Muscle layer of duodenum (tissue), 2 donors: ENCODE measurements at regions not wholly inside any gene's neighbourhood (a gene's known extent, or its start where the extent isn't known, plus 50 kb on each side); places are given as distances from the start of the nearest gene placed in this dataset.
A peak's percentile ranks its signal among the peaks of the same experiment; 100 is the strongest.
"Not testable (repeated sequence)": the region's sequence is repeated elsewhere in the genome, so short reads cannot be mapped to it uniquely, and the experiment has no call there.

Source experiments
- H3K27ac ChIP-seq: one replicate; pipeline ENCODE4 v1.7.0; 2013; ENCODE audit warnings: mild to moderate bottlenecking, low read length
- H3K27me3 ChIP-seq: one replicate; pipeline ENCODE4 v1.7.0; 2013; ENCODE audit warnings: low read depth, mild to moderate bottlenecking, control low read depth, low read length
- H3K36me3 ChIP-seq, 2 donors: one replicate each; pipeline ENCODE4 v1.7.0; 2013; ENCODE audit warnings: low read length in 2 of 2, control low read depth in 1 of 2, mild to moderate bottlenecking in 1 of 2; ENCODE audit not compliant: insufficient read depth in 2 of 2, control insufficient read depth in 1 of 2
- H3K4me1 ChIP-seq, 2 donors: one replicate each; pipeline ENCODE4 v1.7.0; 2013; ENCODE audit warnings: low read length in 2 of 2, mild to moderate bottlenecking in 2 of 2, control low read depth in 1 of 2, moderate library complexity in 1 of 2; ENCODE audit not compliant: insufficient read depth in 2 of 2, control insufficient read depth in 1 of 2
- H3K4me3 ChIP-seq, 2 donors: one replicate each; pipeline ENCODE4 v1.7.0; 2013; ENCODE audit warnings: low read length in 2 of 2, low read depth in 1 of 2, mild to moderate bottlenecking in 1 of 2
- H3K9me3 ChIP-seq, 2 donors: one replicate each; pipeline ENCODE4 v1.7.0; 2013; ENCODE audit warnings: low read length in 2 of 2, control low read depth in 1 of 2, mild to moderate bottlenecking in 1 of 2; ENCODE audit not compliant: control insufficient read depth in 1 of 2
- donor health status: healthy.

DNA sequence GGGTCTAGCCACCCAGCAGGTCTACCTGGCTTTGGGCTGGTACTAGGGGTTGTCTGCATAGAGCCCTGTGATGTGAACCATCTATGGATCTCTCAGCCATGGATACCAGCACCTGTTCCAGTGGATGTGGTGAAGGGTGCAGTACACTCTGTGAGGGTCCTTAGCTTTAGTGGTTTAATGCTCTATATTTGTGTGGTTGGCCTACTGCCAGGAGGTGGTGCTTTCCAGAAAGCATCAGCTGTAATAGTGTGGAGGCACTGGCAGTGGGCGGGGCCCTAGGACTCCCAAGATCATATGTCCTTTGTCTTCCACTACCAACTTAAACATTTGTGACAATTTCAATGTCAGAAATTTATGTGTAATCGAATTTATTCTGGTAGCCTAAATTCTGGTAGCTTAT lies 1065.1 kb downstream of the RPIA start:
- not testable (repeated sequence) for H3K9me3 ChIP-seq, H3K4me3 ChIP-seq, H3K27me3 ChIP-seq, H3K27ac ChIP-seq, H3K36me3 ChIP-seq, H3K4me1 ChIP-seq

DNA sequence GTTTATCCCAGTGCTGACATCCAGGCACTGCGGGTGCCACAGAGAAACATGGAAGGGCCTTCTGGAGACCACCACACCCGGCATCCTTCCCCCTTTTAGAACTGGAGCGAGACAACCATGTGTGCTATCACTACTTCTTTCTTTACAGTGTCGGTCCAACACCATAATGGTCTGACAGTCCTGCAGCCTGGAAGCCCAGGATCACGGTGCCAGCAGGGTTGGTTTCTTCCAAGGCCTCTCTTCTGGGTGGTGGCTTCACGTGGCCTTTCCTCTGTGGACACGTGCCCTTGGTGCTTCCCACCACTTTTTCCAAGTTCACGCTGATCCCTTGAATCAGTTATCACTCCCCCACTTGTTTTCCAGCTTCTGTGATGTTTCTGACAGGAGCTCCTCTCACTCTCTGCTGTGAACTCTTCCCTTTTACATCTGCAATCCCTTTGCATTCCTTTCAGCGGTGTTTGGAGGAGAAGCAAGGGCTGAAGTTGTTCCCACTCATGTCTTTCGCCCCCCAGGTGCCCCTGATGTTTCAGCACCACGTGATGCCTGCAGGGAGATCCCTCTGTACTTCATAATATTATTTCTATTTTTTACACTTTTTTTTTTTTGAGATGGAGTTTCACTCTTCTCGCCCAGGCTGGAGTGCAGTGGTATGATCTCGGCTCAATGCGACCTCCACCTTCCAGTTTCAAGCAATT lies 1067.0 kb downstream of the RPIA start:
- not testable (repeated sequence) for H3K27ac ChIP-seq, H3K36me3 ChIP-seq

DNA sequence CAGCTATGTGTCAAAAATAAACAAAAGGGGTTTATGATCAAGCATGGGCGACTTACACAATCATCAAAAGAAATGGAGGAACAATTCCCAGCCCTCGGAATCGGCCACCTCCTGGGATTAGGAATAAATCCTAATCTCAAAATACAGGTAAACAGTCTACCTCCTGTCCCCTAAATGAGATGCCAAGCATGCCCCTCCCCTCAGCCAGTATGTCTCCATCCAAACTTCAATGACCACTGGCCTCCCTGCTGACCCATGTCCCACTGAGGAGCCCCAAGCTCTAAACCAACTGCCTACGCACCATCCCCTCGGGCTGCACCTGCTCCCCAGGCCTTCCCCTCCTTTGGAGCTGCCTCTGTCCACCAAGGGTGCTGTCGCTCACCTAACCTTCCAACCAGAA lies 1069.3 kb downstream of the RPIA start:
- not testable (repeated sequence) for H3K27me3 ChIP-seq, H3K27ac ChIP-seq, H3K4me3 ChIP-seq, H3K36me3 ChIP-seq, H3K4me1 ChIP-seq
- H3K9me3 ChIP-seq = peaks cover 0 to 13% of the 10 kb centered on the region in 2 donors

More for the DNA sequence above, 1067.0 kb downstream of the RPIA start:
- not testable (repeated sequence) for H3K9me3 ChIP-seq, H3K4me1 ChIP-seq, H3K27me3 ChIP-seq, H3K4me3 ChIP-seq

DNA sequence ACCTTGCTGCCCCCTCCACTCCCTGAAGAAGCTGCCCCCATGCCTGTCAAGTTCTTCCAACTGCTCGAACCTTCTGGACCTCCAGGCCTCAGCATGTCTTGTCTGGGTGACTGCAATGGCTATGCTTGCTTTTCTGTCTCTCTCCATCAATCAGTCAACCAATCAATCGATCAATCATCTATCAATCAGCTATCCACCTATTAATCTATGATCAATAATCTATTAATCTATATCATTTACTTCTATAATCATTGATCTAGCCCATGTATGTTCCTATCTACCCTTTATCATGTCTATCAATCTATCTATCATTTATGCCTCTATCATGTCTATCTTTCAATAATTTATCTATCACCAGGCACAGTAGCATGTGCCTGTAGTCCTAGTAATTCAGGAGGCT lies 1069.7 kb downstream of the RPIA start:
- H3K9me3 ChIP-seq = peaks cover 0 to 13% of the 10 kb centered on the region in 2 donors
- H3K27ac ChIP-seq, H3K27me3 ChIP-seq, H3K36me3 ChIP-seq, H3K4me1 ChIP-seq, H3K4me3 ChIP-seq: not testable (repeated sequence)

DNA sequence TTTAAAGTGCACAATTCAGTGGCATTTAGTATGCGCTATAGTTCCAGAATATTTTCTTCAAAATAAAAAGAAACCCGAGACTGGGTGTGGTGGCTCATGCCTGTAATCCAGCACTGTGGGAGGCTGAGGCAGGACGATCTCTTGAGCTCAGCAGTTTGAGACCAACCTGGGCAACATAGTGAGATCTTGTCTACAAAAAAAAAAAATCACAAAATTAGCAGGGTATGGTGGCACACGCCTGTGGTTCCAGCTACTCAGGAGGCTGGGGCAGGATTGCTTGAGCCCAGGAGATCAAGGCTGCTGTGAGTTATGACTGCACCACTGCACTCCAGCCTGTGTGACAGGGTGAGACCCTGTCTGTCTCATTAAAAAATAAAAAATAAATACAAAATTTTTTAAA lies 1070.4 kb downstream of the RPIA start:
- H3K36me3 ChIP-seq, H3K4me1 ChIP-seq, H3K4me3 ChIP-seq, H3K9me3 ChIP-seq, H3K27me3 ChIP-seq, H3K27ac ChIP-seq: not testable (repeated sequence)

DNA sequence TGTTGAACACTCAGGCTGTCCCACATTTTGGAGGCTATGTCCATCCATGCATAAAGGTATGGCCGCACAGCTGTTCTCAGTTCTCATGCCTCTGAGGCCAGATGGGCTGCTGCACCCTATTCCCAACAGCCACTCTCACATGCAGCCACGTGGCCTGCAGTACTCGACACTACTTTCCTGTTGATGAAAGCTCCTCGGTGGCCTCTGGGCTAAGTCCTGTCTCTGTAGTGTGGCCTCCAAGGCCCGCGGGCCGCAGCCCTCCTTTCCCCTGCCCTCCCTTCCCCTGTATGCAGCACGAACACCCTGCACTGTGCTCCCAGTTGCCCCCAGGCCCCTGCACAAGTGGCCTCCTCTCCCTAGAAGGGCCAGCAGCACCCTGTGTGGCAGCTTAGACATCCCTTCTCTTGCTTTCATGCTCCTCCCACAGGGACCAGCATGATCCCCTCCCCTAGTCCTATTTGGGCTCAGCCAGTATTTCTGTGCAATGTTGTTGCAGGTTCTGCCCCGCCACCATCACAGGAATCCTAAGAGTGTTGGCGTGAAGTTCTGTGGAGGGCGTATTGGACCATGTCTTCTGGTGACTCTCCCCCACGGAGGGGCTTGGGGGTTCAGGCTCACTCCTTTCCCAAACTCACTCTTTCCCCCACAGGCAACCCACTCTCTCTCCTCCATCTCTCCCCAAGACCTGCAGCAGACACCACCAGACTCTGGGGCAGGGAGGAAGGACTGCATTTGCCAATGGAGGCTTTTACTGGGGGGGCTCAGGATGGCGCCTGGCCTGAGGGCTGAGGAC lies 1071.2 kb downstream of the RPIA start:
- not testable (repeated sequence) for H3K9me3 ChIP-seq, H3K36me3 ChIP-seq, H3K4me3 ChIP-seq, H3K4me1 ChIP-seq, H3K27ac ChIP-seq, H3K27me3 ChIP-seq

DNA sequence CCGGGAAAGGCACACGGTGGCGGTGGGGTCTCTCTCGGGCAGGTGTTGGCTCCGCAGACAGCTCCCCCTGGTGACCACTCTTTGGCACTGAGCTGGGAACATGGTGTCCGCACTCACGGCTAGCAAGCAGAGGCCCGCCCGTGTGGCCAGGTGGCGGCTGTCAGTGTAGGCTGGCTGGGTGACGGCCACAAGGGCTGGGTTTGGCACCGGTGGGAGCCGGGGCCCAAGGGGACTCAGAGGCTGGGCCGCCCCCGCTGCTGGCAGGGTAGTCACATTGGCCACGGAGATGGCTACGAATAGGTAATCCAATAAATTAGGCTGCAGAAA lies 1071.7 kb downstream of the RPIA start:
- Histone ChIP-seq H3K4me1 (peaks cover 0 to 8% of the 10 kb centered on the region in 2 donors), H3K9me3 (peaks cover 0 to 8% of the 10 kb centered on the region in 2 donors), H3K27me3 (peaks cover 10% of the 10 kb centered on the region), H3K4me3 (no peak overlapping the region), H3K27ac (no peak overlapping the region), H3K36me3 (no peaks in the 10 kb centered on the region)

DNA sequence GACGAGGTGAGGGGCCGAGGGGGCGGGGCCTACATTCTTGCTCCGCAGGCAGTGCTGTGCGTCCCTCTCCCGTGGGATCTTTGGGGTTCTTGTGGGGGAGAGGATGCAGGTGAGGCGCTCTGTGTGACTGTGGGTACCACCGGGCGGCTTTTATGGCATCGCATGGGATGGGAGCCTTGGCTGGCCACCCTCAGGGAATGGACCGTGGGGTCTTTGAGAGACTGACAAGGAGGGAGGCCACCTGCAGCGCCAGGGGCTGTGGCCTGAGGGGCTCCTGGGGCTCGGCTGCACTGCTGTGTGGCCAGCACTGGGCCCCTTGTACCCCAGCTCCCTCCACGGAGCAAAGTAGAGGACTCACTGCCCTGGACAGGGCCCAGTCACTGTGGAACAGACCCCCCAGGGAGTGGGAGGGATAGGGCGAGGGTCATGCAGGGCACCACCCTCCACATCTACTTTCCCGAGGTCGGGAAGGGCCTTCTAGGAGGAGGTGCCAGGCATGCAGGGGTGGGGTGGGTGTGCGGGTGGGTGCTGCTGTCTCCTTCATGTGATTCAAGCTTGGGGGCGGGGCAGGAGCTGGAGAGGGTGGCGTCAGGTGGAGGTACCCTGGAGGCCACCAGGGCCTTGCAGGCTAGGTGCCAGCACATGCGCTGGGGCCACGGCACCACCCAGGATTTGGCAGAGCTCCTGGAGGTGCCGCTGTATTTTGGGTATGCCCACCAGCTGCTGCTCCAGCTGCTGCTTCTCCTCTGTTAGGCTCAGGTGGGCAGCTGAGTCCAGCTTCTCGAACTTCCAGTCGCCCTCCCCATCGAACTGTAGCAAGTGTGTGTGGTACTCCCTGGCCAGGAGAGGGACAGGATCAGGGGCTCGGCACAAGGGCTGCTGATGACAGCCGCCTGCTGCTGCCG lies 1072.4 kb downstream of the RPIA start:
- H3K27me3 ChIP-seq = peaks cover 10% of the 10 kb centered on the region
- no peaks in the 10 kb centered on the region for H3K36me3 ChIP-seq
- peaks cover 0 to 8% of the 10 kb centered on the region in 2 donors for H3K9me3 ChIP-seq

DNA sequence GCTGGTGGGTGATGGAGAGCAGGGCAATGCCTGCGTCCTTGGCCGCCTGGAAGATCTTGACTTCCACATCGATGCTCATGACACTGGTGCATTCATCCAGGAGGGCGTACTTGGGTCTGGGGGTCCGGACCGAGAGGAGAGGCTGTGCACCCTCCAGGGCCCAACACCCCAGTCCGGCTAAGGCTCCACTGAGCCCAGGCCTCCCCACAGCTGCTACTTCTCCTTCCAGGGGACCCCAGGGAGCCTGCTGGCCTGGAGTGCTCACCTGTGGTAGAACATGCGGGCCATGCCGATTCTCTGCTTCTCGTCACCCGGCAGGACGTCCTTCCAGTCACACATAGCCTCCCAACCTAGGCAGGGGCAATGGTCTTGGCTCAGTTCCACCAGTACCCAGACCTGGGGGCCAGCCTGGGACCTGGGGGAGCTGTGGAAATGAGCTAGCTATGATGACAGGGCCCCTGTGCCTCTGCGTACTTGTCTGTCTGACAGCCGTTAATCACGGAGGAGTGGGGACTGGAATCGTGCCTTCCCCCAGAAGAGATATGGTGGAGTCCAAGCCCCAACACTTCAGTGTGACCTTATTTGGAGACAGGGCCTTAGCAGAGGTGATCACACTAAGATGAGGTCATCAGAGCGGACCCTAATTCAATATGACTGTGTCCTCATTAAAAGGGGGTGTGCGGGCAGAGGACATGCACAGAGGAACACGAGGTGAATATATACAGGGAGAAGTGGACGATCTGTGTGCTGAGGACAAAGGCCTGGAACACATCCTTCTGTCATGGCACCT lies 1073.3 kb downstream of the RPIA start:
- peak overlapping the region in 1 of 2 donors; percentile 15 for H3K4me3 ChIP-seq
- H3K9me3 ChIP-seq, H3K27me3 ChIP-seq, H3K27ac ChIP-seq, H3K36me3 ChIP-seq, H3K4me1 ChIP-seq: not testable (repeated sequence)

More for the DNA sequence above, 1072.4 kb downstream of the RPIA start:
- Histone ChIP-seq H3K4me1 (peaks cover 0 to 8% of the 10 kb centered on the region in 2 donors), H3K4me3 (peak overlapping the region in 1 of 2 donors; percentile 15), H3K27ac (no peak overlapping the region)

DNA sequence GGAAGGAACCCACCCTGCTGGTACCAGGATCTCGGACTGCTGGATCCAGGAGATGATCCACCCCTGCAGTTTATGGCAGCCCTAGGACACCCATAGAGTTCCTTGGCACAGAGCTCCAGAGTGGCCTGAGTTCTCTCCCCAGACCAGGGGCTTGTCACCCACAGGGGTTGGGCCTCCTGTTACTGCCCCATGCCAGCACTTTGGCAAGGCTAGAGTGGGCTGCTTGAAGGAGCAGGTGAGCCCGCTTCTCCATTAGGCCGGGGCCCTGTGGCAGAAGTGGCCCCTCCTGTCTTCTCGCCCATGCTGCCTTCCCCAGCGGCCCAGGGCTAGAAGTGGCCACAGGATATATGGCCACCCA lies 1073.9 kb downstream of the RPIA start:
- not testable (repeated sequence) for H3K4me3 ChIP-seq, H3K4me1 ChIP-seq, H3K27me3 ChIP-seq, H3K36me3 ChIP-seq, H3K9me3 ChIP-seq, H3K27ac ChIP-seq
